Peyer's patch (tissue), 4 donors: ENCODE measurements at regions not wholly inside any gene's neighbourhood (a gene's known extent, or its start where the extent isn't known, plus 50 kb on each side); places are given as distances from the start of the nearest gene placed in this dataset.

ENCODE experiments used
- DNase-seq, 3 donors: peaks; one replicate each; pipeline ENCODE4 v3.0.0-alpha.2; 2017 to 2019
- H3K27ac ChIP-seq, 4 donors: fragments of 200-600 bp; sonication (generic); one replicate each; pipeline ENCODE4 v1.5.1; 2016 to 2019
- H3K27me3 ChIP-seq, 2 donors: fragments of 200-600 bp; sonication (generic); one replicate each; pipeline ENCODE4 v1.5.1; 2019
- H3K36me3 ChIP-seq, 3 donors: fragments of 200-600 bp; sonication (generic); one replicate each; pipeline ENCODE4 v1.5.1; 2016 to 2019
- H3K4me1 ChIP-seq, 4 donors: fragments of 200-600 bp; sonication (generic); one replicate each; pipeline ENCODE4 v1.5.1; 2016 to 2019
- H3K4me3 ChIP-seq, 4 donors: fragments of 200-600 bp; sonication (generic); 1 replicate in 3 of 4; 2 replicates in 1 of 4; pipeline ENCODE4 v1.5.1; 2016 to 2019; ENCODE audit warnings: mild to moderate bottlenecking in 1 of 4
- H3K9me3 ChIP-seq, 4 donors: fragments of 200-600 bp; sonication (generic); one replicate each; pipeline ENCODE4 v1.5.1; 2016 to 2019; ENCODE audit warnings: mild to moderate bottlenecking in 1 of 4
- CTCF ChIP-seq, 6 experiments: fragments of 450-650 bp in 4 of 6; fragments of 200-600 bp in 2 of 6; sonication (generic) in 1 of 6; IDR thresholded peaks; one replicate each; pipeline ENCODE4 v1.5.1; 2017 to 2019; ENCODE audit warnings: antibody characterized with exemption in 6 of 6, mild to moderate bottlenecking in 3 of 6, moderate library complexity in 1 of 6
- POLR2A ChIP-seq, 2 donors: fragments of 450-650 bp; IDR thresholded peaks; one replicate each; pipeline ENCODE4 v1.5.1; 2017; ENCODE audit warnings: antibody characterized with exemption in 2 of 2, mild to moderate bottlenecking in 2 of 2, moderate library complexity in 2 of 2

GRCh38 chr2:133819906-133820305, 251.6 kb upstream of the NCKAP5 start:
- H3K27me3 ChIP-seq, result no peaks in the 10 kb centered on the region
- TF ChIP-seq POLR2A (IDR thresholded peaks at IDR 0.05) (no peak), CTCF (IDR thresholded peaks at IDR 0.05) (no peak)
- no peak overlapping the region for H3K4me3 ChIP-seq
- no peaks in the 10 kb centered on the region for H3K9me3 ChIP-seq
- DNase-seq, result no peak
- no peak overlapping the region for H3K27ac ChIP-seq
- no peaks in the 10 kb centered on the region for H3K36me3 ChIP-seq
- no peaks in the 10 kb centered on the region for H3K4me1 ChIP-seq

- Histone ChIP-seq H3K4me3 (no peak overlapping the region), H3K36me3 (no peaks in the 10 kb centered on the region), H3K4me1 (no peaks in the 10 kb centered on the region), H3K9me3 (no peaks in the 10 kb centered on the region), H3K27me3 (no peaks in the 10 kb centered on the region), H3K27ac (no peak overlapping the region)
- no peak for DNase-seq
- no peak for TF ChIP-seq CTCF (IDR thresholded peaks at IDR 0.05)
- TF ChIP-seq POLR2A (IDR thresholded peaks at IDR 0.05), result no peak
These were observed 253.0 kb upstream of the NCKAP5 start for GRCh38 chr2:133821107-133821760.

- DNase-seq, result no peak
- Histone ChIP-seq H3K9me3 (no peaks in the 10 kb centered on the region), H3K4me1 (no peaks in the 10 kb centered on the region), H3K27me3 (no peaks in the 10 kb centered on the region), H3K4me3 (no peak overlapping the region), H3K27ac (no peak overlapping the region), H3K36me3 (no peaks in the 10 kb centered on the region)
- TF ChIP-seq CTCF (IDR thresholded peaks at IDR 0.05), result no peak
- no peak for TF ChIP-seq POLR2A (IDR thresholded peaks at IDR 0.05)
These were observed 254.4 kb upstream of the NCKAP5 start for GRCh38 chr2:133822517-133823225.

GRCh38 chr2:133823226-133823550, 254.9 kb upstream of the NCKAP5 start:
- H3K9me3 ChIP-seq, result no peaks in the 10 kb centered on the region
- no peak for DNase-seq
- no peak for TF ChIP-seq CTCF (IDR thresholded peaks at IDR 0.05)
- no peak for TF ChIP-seq POLR2A (IDR thresholded peaks at IDR 0.05)
- no peaks in the 10 kb centered on the region for H3K27me3 ChIP-seq
- no peaks in the 10 kb centered on the region for H3K36me3 ChIP-seq
- no peak overlapping the region for H3K27ac ChIP-seq
- no peaks in the 10 kb centered on the region for H3K4me1 ChIP-seq
- no peak overlapping the region for H3K4me3 ChIP-seq

GRCh38 chr2:133824869-133825268, 256.6 kb upstream of the NCKAP5 start:
- DNase-seq, result no peak
- H3K36me3 ChIP-seq, result no peaks in the 10 kb centered on the region
- no peak overlapping the region for H3K4me3 ChIP-seq
- TF ChIP-seq CTCF (IDR thresholded peaks at IDR 0.05) (no peak), POLR2A (IDR thresholded peaks at IDR 0.05) (no peak)
- H3K27me3 ChIP-seq, result no peaks in the 10 kb centered on the region
- no peak overlapping the region for H3K27ac ChIP-seq
- no peaks in the 10 kb centered on the region for H3K4me1 ChIP-seq
- no peaks in the 10 kb centered on the region for H3K9me3 ChIP-seq
